BLaER1 treated with 17β-estradiol and CSF1 and Interleukin-3, amounts not matched to agents 10 nM and 100 nM (cell line): ENCODE measurements at regions not wholly inside any gene's neighbourhood (a gene's known extent, or its start where the extent isn't known, plus 50 kb on each side); places are given as distances from the start of the nearest gene placed in this dataset.

Experiments
- H3K27ac ChIP-seq, 11 experiments: shearing (Covaris generic); formaldehyde crosslinking; 2 replicates each; pipeline ENCODE4 v1.8.1; 2022
- H3K27me3 ChIP-seq, 11 experiments: shearing (Covaris generic); formaldehyde crosslinking; 2 replicates each; pipeline ENCODE4 v1.8.1; 2022
- H3K36me3 ChIP-seq, 11 experiments: shearing (Covaris generic); formaldehyde crosslinking; 2 replicates each; pipeline ENCODE4 v1.8.1; 2022
- H3K4me1 ChIP-seq, 10 experiments: shearing (Covaris generic); formaldehyde crosslinking; 2 replicates each; pipeline ENCODE4 v1.8.1; 2022
- H3K4me2 ChIP-seq, 11 experiments: shearing (Covaris generic); formaldehyde crosslinking; 2 replicates each; pipeline ENCODE4 v1.8.1; 2022
- H3K4me3 ChIP-seq, 10 experiments: shearing (Covaris generic); formaldehyde crosslinking; 2 replicates each; pipeline ENCODE4 v1.8.1; 2022
- H3K9ac ChIP-seq, 11 experiments: shearing (Covaris generic); formaldehyde crosslinking; 2 replicates each; pipeline ENCODE4 v1.8.1; 2022
- H3K9me3 ChIP-seq, 11 experiments: shearing (Covaris generic); formaldehyde crosslinking; replicated peaks in 1 of 11; 2 replicates each; pipeline ENCODE4 v1.8.1; 2022
- H4K20me1 ChIP-seq, 11 experiments: shearing (Covaris generic); formaldehyde crosslinking; 2 replicates each; pipeline ENCODE4 v1.8.1; 2022
- Cebpa-rat ChIP-seq, 11 experiments: shearing (Covaris generic); IDR thresholded peaks; 2 replicates each; pipeline ENCODE4 v1.8.1; 2022

- H3K9me3 ChIP-seq = no peaks in the 10 kb centered on the region
- peaks cover 4 to 42% (median 25%) of the 10 kb centered on the region in 10 experiments; a peak in 18 of 20 replicates for H3K4me1 ChIP-seq
- H4K20me1 ChIP-seq = no peaks in the 10 kb centered on the region
- H3K4me2 ChIP-seq = peak overlapping the region; percentile 72 to 94 (median 85)
- TF ChIP-seq Cebpa-rat (IDR thresholded peaks at IDR 0.05) = no peak
- H3K9ac ChIP-seq = peak overlapping the region in 8 of 11 experiments; percentile 49 to 67 (median 59); a peak in 10 of 22 replicates
- no peaks in the 10 kb centered on the region for H3K36me3 ChIP-seq
- H3K27me3 ChIP-seq = peaks cover 0 to 14% (median 0%) of the 10 kb centered on the region in 11 experiments; a peak in 6 of 22 replicates
- no peak overlapping the region; a peak in 1 of 22 replicates for H3K27ac ChIP-seq
- H3K4me3 ChIP-seq = peak overlapping the region in 6 of 10 experiments; percentile 45 to 63 (median 47); a peak in 11 of 20 replicates
These were observed 73.6 kb downstream of the TEX51 start for GRCh38 chr2:126972279-126972626.

DNA sequence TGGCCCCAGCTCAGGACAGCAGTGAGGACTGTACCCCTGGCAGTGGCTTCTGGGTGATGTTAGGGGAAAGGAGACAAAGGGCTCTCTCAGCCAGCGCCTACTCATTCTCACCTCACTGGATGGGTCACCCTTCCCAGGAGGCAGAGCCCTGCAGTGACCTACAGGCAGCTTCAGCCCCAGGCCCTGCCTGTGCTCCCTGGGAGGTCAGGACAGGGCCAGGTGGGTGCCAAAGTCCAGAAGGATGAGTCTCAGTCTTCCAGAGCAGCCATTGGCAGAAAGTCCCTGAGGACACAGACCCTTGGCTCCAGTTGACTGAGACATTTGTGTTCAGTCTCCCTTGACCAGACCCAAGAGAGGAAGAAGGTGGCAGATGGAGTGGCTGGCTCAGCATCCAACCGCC lies 75.1 kb downstream of the TEX51 start:
- Histone ChIP-seq H3K9ac (no peak overlapping the region), H3K4me3 (no peak overlapping the region), H3K4me1 (peaks cover 4 to 42% (median 25%) of the 10 kb centered on the region in 10 experiments; a peak in 18 of 20 replicates), H3K4me2 (peak overlapping the region in 4 of 11 experiments; percentile 6 to 25 (median 9); a peak in 2 of 22 replicates), H3K27ac (no peak overlapping the region), H3K36me3 (no peaks in the 10 kb centered on the region), H3K9me3 (no peaks in the 10 kb centered on the region), H4K20me1 (no peaks in the 10 kb centered on the region), H3K27me3 (peaks cover 0 to 14% (median 0%) of the 10 kb centered on the region in 11 experiments; a peak in 6 of 22 replicates)
- TF ChIP-seq Cebpa-rat (IDR thresholded peaks at IDR 0.05) = no peak

DNA sequence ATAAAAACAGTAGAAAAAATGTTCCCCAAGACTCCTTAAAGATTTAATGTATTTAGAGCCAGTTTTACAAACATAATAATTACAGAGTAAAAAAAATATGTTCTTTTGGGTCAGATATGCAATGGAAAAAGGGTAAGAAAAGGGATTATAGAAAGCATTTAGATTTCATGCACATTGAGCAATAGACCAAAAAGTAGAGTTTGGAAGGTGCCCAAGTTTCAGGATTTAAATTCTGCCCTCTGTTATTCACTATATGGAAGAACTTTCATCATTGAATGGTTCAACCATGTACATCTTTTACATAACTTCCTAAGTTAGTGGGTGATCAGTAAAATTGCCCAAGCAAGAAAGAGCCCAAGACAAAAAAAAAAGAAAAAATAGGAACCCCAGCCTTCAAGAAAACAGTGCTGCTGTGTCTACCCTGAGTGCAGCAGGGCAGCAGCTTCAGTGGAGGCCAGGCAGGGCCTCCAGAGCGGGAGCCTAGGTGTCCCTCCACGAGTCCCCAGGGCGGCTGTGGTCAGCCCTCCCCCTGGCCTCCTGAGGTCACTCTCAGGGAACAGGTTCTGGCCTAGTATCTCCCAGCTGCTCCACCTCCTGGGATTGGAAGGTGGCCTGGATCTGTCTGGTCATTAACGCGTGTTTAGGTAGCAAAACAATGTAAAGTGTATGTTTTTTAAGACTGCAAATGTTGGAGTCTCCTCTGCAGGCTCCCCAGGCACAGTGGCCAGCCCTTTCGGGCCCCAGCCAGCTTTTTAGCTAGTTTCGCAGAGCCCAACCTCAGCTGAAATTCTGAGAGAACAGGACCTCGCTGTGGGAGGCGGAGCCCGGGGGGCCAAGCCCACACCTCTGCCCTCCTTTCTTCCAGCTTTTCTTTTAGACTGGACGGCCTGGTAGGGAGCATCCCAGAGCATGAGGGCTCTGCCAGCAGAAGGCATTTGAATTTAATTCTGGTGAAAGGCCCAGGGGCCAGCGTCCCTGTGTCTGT lies 77.3 kb downstream of the TEX51 start:
- H3K9ac ChIP-seq = no peak overlapping the region
- H3K4me3 ChIP-seq = no peak overlapping the region
- no peak overlapping the region for H3K27ac ChIP-seq
- no peaks in the 10 kb centered on the region for H4K20me1 ChIP-seq
- no peaks in the 10 kb centered on the region for H3K36me3 ChIP-seq
- peak overlapping the region in 4 of 11 experiments; percentile 40 to 54 (median 44); a peak in 5 of 22 replicates for H3K4me2 ChIP-seq
- peaks cover 4 to 42% (median 25%) of the 10 kb centered on the region in 10 experiments; a peak in 18 of 20 replicates for H3K4me1 ChIP-seq
- TF ChIP-seq Cebpa-rat (IDR thresholded peaks at IDR 0.05) = no peak
- peaks cover 0 to 9% (median 0%) of the 10 kb centered on the region in 11 experiments; a peak in 6 of 22 replicates for H3K27me3 ChIP-seq
- H3K9me3 ChIP-seq = no peaks in the 10 kb centered on the region

GRCh38 chr2:126976721-126977328 lies 78.1 kb downstream of the TEX51 start:
- Histone ChIP-seq H3K9ac (no peak overlapping the region), H3K27me3 (peaks cover 0 to 6% (median 0%) of the 10 kb centered on the region in 11 experiments; a peak in 3 of 22 replicates), H3K9me3 (no peaks in the 10 kb centered on the region), H3K36me3 (no peaks in the 10 kb centered on the region), H3K4me1 (peaks cover 4 to 36% (median 21%) of the 10 kb centered on the region in 10 experiments; a peak in 18 of 20 replicates), H3K27ac (no peak overlapping the region), H3K4me3 (no peak overlapping the region), H4K20me1 (no peaks in the 10 kb centered on the region), H3K4me2 (no peak overlapping the region)
- no peak for TF ChIP-seq Cebpa-rat (IDR thresholded peaks at IDR 0.05)

DNA sequence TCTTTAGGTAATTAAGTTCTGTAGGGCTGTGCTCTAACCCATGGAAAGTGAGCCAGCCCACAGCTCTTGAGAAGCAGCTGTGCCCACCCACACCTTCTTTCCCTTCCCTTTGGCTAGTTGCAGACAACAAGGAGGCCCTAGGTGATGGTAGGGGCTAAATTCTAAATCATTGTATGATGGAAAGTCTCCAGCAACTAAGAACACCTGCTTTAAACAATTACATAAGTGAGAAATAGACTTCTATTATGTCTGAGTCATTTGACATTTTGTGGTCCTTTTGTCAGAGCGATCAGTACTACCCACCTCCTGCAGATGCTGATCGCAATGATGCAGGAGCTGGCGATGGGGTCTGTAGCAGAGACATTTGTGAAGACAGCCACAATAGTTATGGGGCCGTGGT lies 79.6 kb downstream of the TEX51 start:
- H3K4me2 ChIP-seq = no peak overlapping the region
- no peaks in the 10 kb centered on the region for H3K36me3 ChIP-seq
- H3K27ac ChIP-seq = no peak overlapping the region
- H3K4me3 ChIP-seq = no peak overlapping the region
- no peak for TF ChIP-seq Cebpa-rat (IDR thresholded peaks at IDR 0.05)
- no peak overlapping the region for H3K9ac ChIP-seq
- H3K4me1 ChIP-seq = peaks cover 0 to 25% (median 13%) of the 10 kb centered on the region in 10 experiments; a peak in 14 of 20 replicates
- no peaks in the 10 kb centered on the region for H3K9me3 ChIP-seq
- no peaks in the 10 kb centered on the region for H3K27me3 ChIP-seq
- H4K20me1 ChIP-seq = no peaks in the 10 kb centered on the region; a peak in 1 of 22 replicates

GRCh38 chr2:126979039-126980003 lies 80.6 kb downstream of the TEX51 start:
- no peak overlapping the region for H3K27ac ChIP-seq

DNA sequence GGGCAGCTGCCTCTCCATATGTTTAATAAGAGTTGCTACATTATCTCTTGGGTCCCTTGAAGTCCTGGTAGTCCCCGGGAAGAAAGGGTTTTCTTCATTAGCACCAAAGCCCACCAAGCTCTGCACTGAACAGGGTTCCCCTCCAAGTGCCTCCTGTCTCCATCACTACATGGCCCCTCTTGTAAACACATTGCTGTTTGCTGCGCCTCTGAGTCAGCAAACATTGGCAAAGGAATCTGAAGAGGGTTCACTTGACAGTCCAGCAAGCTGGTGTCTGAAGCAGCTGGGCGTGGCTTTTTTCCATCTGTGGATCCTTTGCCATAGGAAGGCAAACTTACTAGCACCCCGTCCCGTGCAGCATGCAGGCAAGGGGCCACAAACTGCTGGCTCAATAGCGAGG lies 82.8 kb downstream of the TEX51 start:
- no peak overlapping the region for H3K27ac ChIP-seq
- no peaks in the 10 kb centered on the region; a peak in 1 of 22 replicates for H4K20me1 ChIP-seq
- no peak overlapping the region for H3K4me2 ChIP-seq
- no peak overlapping the region for H3K4me3 ChIP-seq
- no peaks in the 10 kb centered on the region for H3K9me3 ChIP-seq
- TF ChIP-seq Cebpa-rat (IDR thresholded peaks at IDR 0.05) = no peak
- H3K27me3 ChIP-seq = no peaks in the 10 kb centered on the region
- H3K4me1 ChIP-seq = peaks cover 0 to under 1% (median 0%) of the 10 kb centered on the region in 10 experiments; a peak in 1 of 20 replicates
- H3K36me3 ChIP-seq = no peaks in the 10 kb centered on the region
- no peak overlapping the region for H3K9ac ChIP-seq

More at GRCh38 chr2:126979039-126980003, 80.6 kb downstream of the TEX51 start:
- no peaks in the 10 kb centered on the region for H3K36me3 ChIP-seq
- H4K20me1 ChIP-seq = no peaks in the 10 kb centered on the region; a peak in 1 of 22 replicates
- no peak overlapping the region for H3K9ac ChIP-seq
- no peak overlapping the region for H3K4me3 ChIP-seq
- no peaks in the 10 kb centered on the region for H3K9me3 ChIP-seq
- no peak overlapping the region for H3K4me2 ChIP-seq
- TF ChIP-seq Cebpa-rat (IDR thresholded peaks at IDR 0.05) = no peak
- H3K4me1 ChIP-seq = peaks cover 0 to 20% (median 13%) of the 10 kb centered on the region in 10 experiments; a peak in 14 of 20 replicates
- no peaks in the 10 kb centered on the region for H3K27me3 ChIP-seq

- H3K27me3 ChIP-seq = no peaks in the 10 kb centered on the region
- TF ChIP-seq Cebpa-rat (IDR thresholded peaks at IDR 0.05) = no peak
These were observed 84.2 kb downstream of the TEX51 start for GRCh38 chr2:126982935-126983334.

More at GRCh38 chr2:126982935-126983334, 84.2 kb downstream of the TEX51 start:
- Histone ChIP-seq H3K4me2 (no peak overlapping the region), H3K4me1 (no peaks in the 10 kb centered on the region), H3K27ac (no peak overlapping the region), H3K9me3 (no peaks in the 10 kb centered on the region), H3K9ac (no peak overlapping the region), H3K36me3 (no peaks in the 10 kb centered on the region), H3K4me3 (no peak overlapping the region), H4K20me1 (no peaks in the 10 kb centered on the region; a peak in 1 of 22 replicates)
